ENCODE measurements at regions not wholly inside any gene's neighbourhood (a gene's known extent, or its start where the extent isn't known, plus 50 kb on each side); places are given as distances from the start of the nearest gene placed in this dataset.
"Not testable (repeated sequence)": the region's sequence is repeated elsewhere in the genome, so short reads cannot be mapped to it uniquely, and the experiment has no call there.

GRCh38 chr6:74579794-74580193 lies 626.1 kb downstream of the COL12A1 start:
- no peak for DNase-seq (ENCODE audit: low spot score)

GRCh38 chr6:74579047-74579446 lies 626.8 kb downstream of the COL12A1 start:
- DNase-seq (ENCODE audit: low spot score) = no peak

GRCh38 chr6:74578339-74578738 lies 627.5 kb downstream of the COL12A1 start:
- DNase-seq (ENCODE audit: low spot score) = no peak

GRCh38 chr6:74577619-74578018 lies 628.2 kb downstream of the COL12A1 start:
- DNase-seq (ENCODE audit: low spot score) = no peak

- DNase-seq (ENCODE audit: low spot score) = no peak
Observed at GRCh38 chr6:74574794-74575193, 631.1 kb downstream of the COL12A1 start.

- no peak for DNase-seq (ENCODE audit: low spot score)
Observed at GRCh38 chr6:74573613-74574012, 632.2 kb downstream of the COL12A1 start.

GRCh38 chr6:74570044-74570443 lies 635.8 kb downstream of the COL12A1 start:
- DNase-seq (ENCODE audit: low spot score) = no peak

- no peak for DNase-seq (ENCODE audit: low spot score)
Observed at GRCh38 chr6:74568861-74569260, 637.0 kb downstream of the COL12A1 start.

- not testable (repeated sequence) for DNase-seq (ENCODE audit: low spot score)
Observed at GRCh38 chr6:74567923-74568290, 637.9 kb downstream of the COL12A1 start.

GRCh38 chr6:74567281-74567922 lies 638.5 kb downstream of the COL12A1 start:
- DNase-seq (ENCODE audit: low spot score) = no peak

GRCh38 chr6:74557236-74557635 lies 648.6 kb downstream of the COL12A1 start:
- no peak for DNase-seq (ENCODE audit: low spot score)

GRCh38 chr6:74554041-74554440 lies 651.8 kb downstream of the COL12A1 start:
- no peak for DNase-seq (ENCODE audit: low spot score)

GRCh38 chr6:74551896-74552295 lies 654.0 kb downstream of the COL12A1 start:
- DNase-seq (ENCODE audit: low spot score) = no peak

- no peak for DNase-seq (ENCODE audit: low spot score)
Observed at GRCh38 chr6:74550821-74551220, 655.0 kb downstream of the COL12A1 start.

- DNase-seq (ENCODE audit: low spot score) = no peak
Observed at GRCh38 chr6:74549746-74550145, 656.1 kb downstream of the COL12A1 start.

GRCh38 chr6:74534465-74535211 lies 671.2 kb downstream of the COL12A1 start:
- no peak for DNase-seq (ENCODE audit: low spot score)

- DNase-seq (ENCODE audit: low spot score) = no peak
Observed at GRCh38 chr6:74519163-74519562, 686.7 kb downstream of the COL12A1 start.

- no peak for DNase-seq (ENCODE audit: low spot score)
Observed at GRCh38 chr6:74518035-74518434, 687.8 kb downstream of the COL12A1 start.

GRCh38 chr6:74510878-74511277 lies 695.0 kb downstream of the COL12A1 start:
- no peak for DNase-seq (ENCODE audit: low spot score)

- no peak for DNase-seq (ENCODE audit: low spot score)
Observed at GRCh38 chr6:74507649-74508048, 698.2 kb downstream of the COL12A1 start.

GRCh38 chr6:74505391-74505790 lies 700.5 kb downstream of the COL12A1 start:
- no peak for DNase-seq (ENCODE audit: low spot score)

- DNase-seq (ENCODE audit: low spot score) = no peak
Observed at GRCh38 chr6:74504941-74505340, 700.9 kb downstream of the COL12A1 start.

GRCh38 chr6:74492587-74492986 lies 713.3 kb downstream of the COL12A1 start:
- no peak for DNase-seq (ENCODE audit: low spot score)

GRCh38 chr6:74491844-74492374 lies 713.9 kb downstream of the COL12A1 start:
- no peak for DNase-seq (ENCODE audit: low spot score)
